Mesendoderm (in vitro differentiated cells): ENCODE measurements at regions not wholly inside any gene's neighbourhood (a gene's known extent, or its start where the extent isn't known, plus 50 kb on each side); places are given as distances from the start of the nearest gene placed in this dataset.
"Not testable (repeated sequence)": the region's sequence is repeated elsewhere in the genome, so short reads cannot be mapped to it uniquely, and the experiment has no call there.

ENCODE experiments used
- DNase-seq: peaks from one replicate; pipeline ENCODE4 v3.0.0; 2013
- H2AK5ac ChIP-seq: 2 replicates; pipeline ENCODE4 v1.6.1; 2013; ENCODE audit warnings: low read length, inconsistent platforms
- H2BK120ac ChIP-seq: 2 replicates; pipeline ENCODE4 v1.6.1; 2013; ENCODE audit warnings: low read depth, mild to moderate bottlenecking, low read length, moderate library complexity, mixed read lengths
- H2BK15ac ChIP-seq: replicated peaks from 2 replicates; pipeline ENCODE4 v1.6.1; 2013; ENCODE audit warnings: low read depth, mild to moderate bottlenecking, moderate library complexity
- H2BK5ac ChIP-seq: 2 replicates; pipeline ENCODE4 v1.6.1; 2013; ENCODE audit warnings: low read length, inconsistent platforms
- H3K18ac ChIP-seq: 2 replicates; pipeline ENCODE4 v1.6.1; 2013; ENCODE audit warnings: mild to moderate bottlenecking, low read length, mixed read lengths
- H3K23ac ChIP-seq: one replicate; pipeline ENCODE4 v1.6.1; 2013; ENCODE audit warnings: low read length
- H3K27ac ChIP-seq: 2 replicates; pipeline ENCODE4 v1.5.1; 2013; ENCODE audit warnings: low read depth, mild to moderate bottlenecking, inconsistent platforms, low read length, moderate library complexity
- H3K27me3 ChIP-seq: 2 replicates; pipeline ENCODE4 v1.6.1; 2013; ENCODE audit warnings: low read length, control low read depth, mild to moderate bottlenecking, inconsistent platforms; ENCODE audit not compliant: insufficient read depth, poor library complexity
- H3K36me3 ChIP-seq: 2 replicates; pipeline ENCODE4 v1.6.1; 2013; ENCODE audit warnings: low read length, inconsistent platforms; ENCODE audit not compliant: control insufficient read depth, insufficient read depth
- H3K4ac ChIP-seq: one replicate; pipeline ENCODE4 v1.6.1; 2013; ENCODE audit warnings: low read depth, mild to moderate bottlenecking, low read length, moderate library complexity
- H3K4me1 ChIP-seq: 2 replicates; pipeline ENCODE4 v1.6.1; 2013; ENCODE audit warnings: low read depth, low read length, inconsistent platforms; ENCODE audit not compliant: control insufficient read depth
- H3K4me2 ChIP-seq: 2 replicates; pipeline ENCODE4 v1.6.1; 2013; ENCODE audit warnings: low read length
- H3K4me3 ChIP-seq: 2 replicates; pipeline ENCODE4 v1.5.1; 2013; ENCODE audit warnings: mild to moderate bottlenecking, low read length
- H3K56ac ChIP-seq: one replicate; pipeline ENCODE4 v1.6.1; 2013; ENCODE audit warnings: low read length
- H3K79me1 ChIP-seq: 2 replicates; pipeline ENCODE4 v1.6.1; 2013; ENCODE audit warnings: low read length, inconsistent platforms
- H3K79me2 ChIP-seq: 2 replicates; pipeline ENCODE4 v1.6.1; 2013; ENCODE audit warnings: mild to moderate bottlenecking, low read length; ENCODE audit not compliant: control insufficient read depth, insufficient read depth
- H3K9ac ChIP-seq: 2 replicates; pipeline ENCODE4 v1.6.1; 2013; ENCODE audit warnings: low read length, inconsistent platforms
- H4K5ac ChIP-seq: one replicate; pipeline ENCODE4 v1.6.1; 2013; ENCODE audit warnings: low read length
- H4K8ac ChIP-seq: one replicate; pipeline ENCODE4 v1.6.1; 2013; ENCODE audit warnings: low read depth, mild to moderate bottlenecking, control low read depth, low read length, moderate library complexity
- WGBS: extraction: QIAGEN DNeasy Blood & Tissue Kit; methylation state at CpG from one replicate; pipeline ENCODE4 v1.1.7; 2013; ENCODE audit warnings: low lambda C conversion rate, missing lambda C conversion rate; ENCODE audit not compliant: insufficient coverage; ENCODE audit errors: extremely low coverage; 5-methylcytosine and 5-hydroxymethylcytosine counted together

DNA sequence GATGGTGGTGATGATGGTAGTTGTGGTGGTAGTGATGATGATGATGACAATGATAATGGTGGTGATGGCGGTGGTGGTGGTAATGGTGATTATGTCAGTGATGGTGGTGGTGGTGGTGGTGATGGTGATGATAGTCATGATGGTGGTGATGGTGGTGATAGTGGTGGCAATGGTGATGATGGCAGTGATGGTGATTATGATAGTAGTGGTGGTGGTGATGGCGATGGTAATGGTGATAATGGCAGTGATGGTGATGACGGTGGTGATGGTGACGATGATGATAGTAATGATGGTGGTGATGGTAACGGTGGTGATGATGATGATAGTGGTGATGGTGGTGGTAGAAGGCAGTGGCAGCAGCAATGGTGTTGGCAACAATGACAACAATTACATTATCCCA is 55.3 kb downstream of the RBFOX3 start:
- Histone ChIP-seq H3K36me3 (no peaks in the 10 kb centered on the region), H2BK5ac (no peak overlapping the region), H3K4me1 (no peaks in the 10 kb centered on the region), H2BK15ac (no peak overlapping the region), H4K8ac (no peak overlapping the region), H3K27me3 (no peaks in the 10 kb centered on the region), H3K4me2 (no peak overlapping the region), H3K56ac (no peak overlapping the region), H3K79me1 (no peaks in the 10 kb centered on the region), H3K79me2 (no peaks in the 10 kb centered on the region), H4K5ac (no peak overlapping the region), H3K4me3 (no peak overlapping the region), H3K9ac (no peak overlapping the region), H3K4ac (no peak overlapping the region), H3K18ac (no peak overlapping the region), H2BK120ac (no peak overlapping the region), H3K27ac (no peak overlapping the region), H3K23ac (no peak overlapping the region), H2AK5ac (no peak overlapping the region)
- WGBS: no CpG with 5 or more reads among the region's 5 CpGs
- DNase-seq: no peak

DNA sequence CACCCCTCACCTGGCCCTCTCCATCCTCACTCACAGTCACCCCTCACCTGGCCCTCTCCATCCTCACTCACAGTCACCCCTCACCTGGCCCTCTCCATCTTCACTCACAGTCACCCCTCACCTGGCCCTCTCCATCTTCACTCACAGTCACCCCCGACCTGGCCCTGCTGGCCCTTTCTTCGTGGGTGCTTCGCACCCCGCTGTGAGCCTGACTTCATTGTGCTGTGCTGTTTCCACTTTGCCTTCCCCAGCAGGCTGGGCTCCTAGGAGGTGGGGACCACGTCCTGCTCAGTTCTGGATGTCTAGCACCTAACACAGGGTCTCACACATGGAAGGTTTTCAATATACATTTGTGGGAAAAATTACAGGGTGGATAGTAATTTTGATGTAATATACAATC is 56.5 kb downstream of the RBFOX3 start:
- not testable (repeated sequence) for H3K4me3 ChIP-seq, H3K27me3 ChIP-seq, H3K79me2 ChIP-seq, H3K4ac ChIP-seq, H3K23ac ChIP-seq, H4K8ac ChIP-seq, H3K9ac ChIP-seq, H4K5ac ChIP-seq, H3K18ac ChIP-seq, H2BK15ac ChIP-seq, DNase-seq, H3K27ac ChIP-seq, H3K56ac ChIP-seq, H3K4me1 ChIP-seq, H2BK120ac ChIP-seq, H3K36me3 ChIP-seq, H2AK5ac ChIP-seq, H3K4me2 ChIP-seq, H3K79me1 ChIP-seq, H2BK5ac ChIP-seq
- no CpG with 5 or more reads among the region's 5 CpGs for WGBS

DNA sequence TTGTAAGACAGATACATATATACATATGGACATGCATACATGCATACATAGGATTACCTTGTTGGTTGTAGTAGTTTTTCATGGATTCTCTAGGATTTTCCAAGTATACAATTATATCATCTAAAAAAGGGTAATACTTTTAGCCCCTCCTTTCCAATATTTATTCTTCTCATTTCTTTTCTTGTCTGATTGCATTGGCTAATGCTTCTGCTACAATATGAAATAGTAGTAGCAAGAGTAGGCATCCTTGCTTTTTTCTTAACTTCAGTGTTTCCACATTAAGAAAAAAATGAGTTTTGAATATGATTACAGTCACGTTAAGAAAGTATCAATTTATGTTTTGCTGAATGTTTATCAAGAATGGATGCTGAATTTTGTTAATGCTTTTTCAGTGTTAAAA is 58.0 kb downstream of the RBFOX3 start:
- Histone ChIP-seq H3K9ac (no peak overlapping the region), H3K23ac (no peak overlapping the region), H3K79me1 (no peaks in the 10 kb centered on the region), H4K5ac (no peak overlapping the region), H2BK5ac (no peak overlapping the region), H2BK15ac (no peak overlapping the region), H3K27me3 (no peaks in the 10 kb centered on the region), H3K4me2 (no peak overlapping the region), H3K18ac (no peak overlapping the region), H3K4ac (no peak overlapping the region), H3K79me2 (no peaks in the 10 kb centered on the region), H3K27ac (no peak overlapping the region), H3K36me3 (no peaks in the 10 kb centered on the region), H3K56ac (no peak overlapping the region), H3K4me1 (no peaks in the 10 kb centered on the region), H2BK120ac (no peak overlapping the region), H4K8ac (no peak overlapping the region), H2AK5ac (no peak overlapping the region), H3K4me3 (no peak overlapping the region)
- DNase-seq: no peak
- no CpG with 5 or more reads among the region's 1 CpG for WGBS

DNA sequence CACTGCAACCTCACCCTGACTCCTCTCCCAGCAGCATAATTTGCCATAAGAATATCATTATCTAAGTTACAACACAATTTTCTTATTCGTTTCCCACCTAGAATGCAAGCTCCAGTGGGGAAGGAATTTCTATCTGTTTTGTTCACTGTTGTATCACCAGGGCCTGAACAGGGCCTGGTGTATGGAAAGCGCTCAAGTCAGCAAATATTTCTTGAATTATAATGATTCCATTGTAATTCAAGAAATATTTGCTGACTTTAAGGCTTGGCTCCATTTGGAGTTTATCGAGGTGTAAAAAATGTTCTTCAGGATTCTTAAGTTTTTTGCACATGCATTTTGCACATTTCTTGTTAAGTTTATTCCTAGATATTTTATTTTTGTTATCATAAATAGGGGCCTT is 58.4 kb downstream of the RBFOX3 start:
- Histone ChIP-seq H3K36me3 (no peaks in the 10 kb centered on the region), H3K79me1 (no peaks in the 10 kb centered on the region), H3K4me1 (no peaks in the 10 kb centered on the region), H3K4me2 (no peak overlapping the region), H2BK5ac (no peak overlapping the region), H3K18ac (no peak overlapping the region), H3K23ac (no peak overlapping the region), H3K27me3 (no peaks in the 10 kb centered on the region), H3K56ac (no peak overlapping the region), H4K5ac (no peak overlapping the region), H3K4ac (no peak overlapping the region), H3K9ac (no peak overlapping the region), H3K4me3 (no peak overlapping the region), H3K27ac (no peak overlapping the region), H4K8ac (no peak overlapping the region), H2AK5ac (no peak overlapping the region), H2BK15ac (no peak overlapping the region), H2BK120ac (no peak overlapping the region), H3K79me2 (no peaks in the 10 kb centered on the region)
- DNase-seq: no peak
- WGBS: no CpG with 5 or more reads among the region's 3 CpGs

DNA sequence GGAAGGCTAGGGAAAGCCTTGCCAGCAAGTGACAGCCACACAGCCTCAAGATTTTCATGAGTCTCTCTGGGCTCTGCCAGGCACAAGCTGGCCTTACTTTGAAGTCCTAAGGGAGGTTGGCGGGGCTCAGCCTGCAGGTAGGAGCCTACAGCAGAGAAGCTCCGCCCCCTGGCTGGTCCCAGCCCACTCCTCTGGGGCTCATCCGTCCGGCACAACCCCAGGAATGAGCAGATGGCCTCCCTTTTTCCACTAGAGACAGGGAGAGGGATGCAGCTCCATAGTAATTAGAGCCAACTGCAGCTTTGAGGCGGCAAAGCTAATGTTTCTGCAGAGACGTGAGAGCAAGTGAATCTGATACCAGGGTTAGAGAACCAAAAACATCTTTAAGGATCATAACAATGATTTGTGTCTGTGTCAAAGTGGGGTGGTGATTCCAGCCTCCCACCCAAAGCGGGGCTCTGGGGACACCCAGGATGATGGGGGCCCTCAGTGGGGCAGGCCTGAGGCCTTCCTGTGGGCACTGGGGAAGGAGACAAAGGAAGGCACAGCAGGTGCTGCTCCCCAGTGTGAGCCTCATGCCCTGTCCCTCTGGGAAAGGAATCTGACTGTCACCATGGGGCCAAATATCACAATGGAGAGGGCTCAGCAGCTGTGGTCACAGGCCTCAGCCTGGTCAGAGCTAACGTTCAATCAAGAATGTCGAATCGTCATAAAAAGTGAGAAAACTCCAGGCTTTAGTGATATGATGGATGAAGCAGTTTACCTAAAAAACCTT is 61.5 kb downstream of the RBFOX3 start:
- Histone ChIP-seq H3K27me3 (no peaks in the 10 kb centered on the region), H3K36me3 (no peaks in the 10 kb centered on the region), H3K4me3 (no peak overlapping the region), H3K9ac (no peak overlapping the region), H3K4me1 (no peaks in the 10 kb centered on the region), H3K4ac (no peak overlapping the region), H2BK120ac (no peak overlapping the region), H2BK15ac (no peak overlapping the region), H3K4me2 (no peak overlapping the region), H3K79me2 (no peaks in the 10 kb centered on the region), H2BK5ac (no peak overlapping the region), H3K18ac (no peak overlapping the region), H4K5ac (no peak overlapping the region), H3K56ac (no peak overlapping the region), H4K8ac (no peak overlapping the region), H3K79me1 (no peaks in the 10 kb centered on the region), H2AK5ac (no peak overlapping the region), H3K23ac (no peak overlapping the region), H3K27ac (no peak overlapping the region)
- no CpG with 5 or more reads among the region's 10 CpGs for WGBS
- DNase-seq: no peak

DNA sequence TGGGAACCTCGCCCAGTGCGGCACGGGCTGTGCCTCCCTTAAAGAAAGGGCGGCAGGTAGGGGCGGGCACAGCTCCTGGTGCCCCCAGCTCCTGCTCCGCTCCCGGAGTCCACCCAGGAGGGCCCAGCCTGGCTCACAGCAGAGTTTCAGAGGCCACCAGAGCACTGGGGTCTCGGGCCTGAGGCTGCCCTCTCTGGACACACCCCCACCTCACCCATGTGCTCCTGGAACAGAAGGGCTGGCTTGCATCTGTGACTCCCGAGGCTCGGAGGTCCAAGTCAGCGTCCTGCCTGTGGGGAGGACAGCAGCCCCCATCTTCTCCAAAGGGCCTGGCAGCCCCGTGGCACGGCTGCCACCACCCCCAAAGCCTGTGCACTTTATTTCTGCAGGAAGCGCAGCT is 62.7 kb downstream of the RBFOX3 start:
- no peak for DNase-seq
- Histone ChIP-seq H3K79me1 (no peaks in the 10 kb centered on the region), H3K27me3 (no peaks in the 10 kb centered on the region), H3K18ac (no peak overlapping the region), H3K4me3 (no peak overlapping the region), H3K4me2 (no peak overlapping the region), H3K23ac (no peak overlapping the region), H3K4ac (no peak overlapping the region), H3K27ac (no peak overlapping the region), H3K56ac (no peak overlapping the region), H2BK120ac (no peak overlapping the region), H3K36me3 (no peaks in the 10 kb centered on the region), H2AK5ac (no peak overlapping the region), H3K4me1 (no peaks in the 10 kb centered on the region), H2BK15ac (no peak overlapping the region), H3K79me2 (no peaks in the 10 kb centered on the region), H2BK5ac (no peak overlapping the region), H4K8ac (no peak overlapping the region), H4K5ac (no peak overlapping the region), H3K9ac (no peak overlapping the region)
- no CpG with 5 or more reads among the region's 14 CpGs for WGBS
